GM12875 (cell line): ENCODE measurements at regions not wholly inside any gene's neighbourhood (a gene's known extent, or its start where the extent isn't known, plus 50 kb on each side); places are given as distances from the start of the nearest gene placed in this dataset.
"Not testable (repeated sequence)": the region's sequence is repeated elsewhere in the genome, so short reads cannot be mapped to it uniquely, and the experiment has no call there.

Experiments
- H3K4me3 ChIP-seq: one replicate; pipeline ENCODE4 v1.5.1; 2011; ENCODE audit warnings: low read depth, low read length, control low read depth
- TF ChIP-seq, protein P1 (sequence below): IDR thresholded peaks from 2 replicates; pipeline ENCODE4 v1.5.1; 2011; ENCODE audit warnings: low read depth, mild to moderate bottlenecking, control low read depth, inconsistent platforms, low read length, moderate library complexity, borderline replicate concordance; ENCODE audit not compliant: insufficient read depth

GRCh38 chr14:105627701-105628100 lies 101.3 kb downstream of the TMEM121 start:
- H3K4me3 ChIP-seq, result no peak overlapping the region
- TF ChIP-seq, protein P1, sequence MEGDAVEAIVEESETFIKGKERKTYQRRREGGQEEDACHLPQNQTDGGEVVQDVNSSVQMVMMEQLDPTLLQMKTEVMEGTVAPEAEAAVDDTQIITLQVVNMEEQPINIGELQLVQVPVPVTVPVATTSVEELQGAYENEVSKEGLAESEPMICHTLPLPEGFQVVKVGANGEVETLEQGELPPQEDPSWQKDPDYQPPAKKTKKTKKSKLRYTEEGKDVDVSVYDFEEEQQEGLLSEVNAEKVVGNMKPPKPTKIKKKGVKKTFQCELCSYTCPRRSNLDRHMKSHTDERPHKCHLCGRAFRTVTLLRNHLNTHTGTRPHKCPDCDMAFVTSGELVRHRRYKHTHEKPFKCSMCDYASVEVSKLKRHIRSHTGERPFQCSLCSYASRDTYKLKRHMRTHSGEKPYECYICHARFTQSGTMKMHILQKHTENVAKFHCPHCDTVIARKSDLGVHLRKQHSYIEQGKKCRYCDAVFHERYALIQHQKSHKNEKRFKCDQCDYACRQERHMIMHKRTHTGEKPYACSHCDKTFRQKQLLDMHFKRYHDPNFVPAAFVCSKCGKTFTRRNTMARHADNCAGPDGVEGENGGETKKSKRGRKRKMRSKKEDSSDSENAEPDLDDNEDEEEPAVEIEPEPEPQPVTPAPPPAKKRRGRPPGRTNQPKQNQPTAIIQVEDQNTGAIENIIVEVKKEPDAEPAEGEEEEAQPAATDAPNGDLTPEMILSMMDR, result no peak

- not testable (repeated sequence) for H3K4me3 ChIP-seq
Observed at GRCh38 chr14:105628126-105628525, 101.7 kb downstream of the TMEM121 start.

DNA sequence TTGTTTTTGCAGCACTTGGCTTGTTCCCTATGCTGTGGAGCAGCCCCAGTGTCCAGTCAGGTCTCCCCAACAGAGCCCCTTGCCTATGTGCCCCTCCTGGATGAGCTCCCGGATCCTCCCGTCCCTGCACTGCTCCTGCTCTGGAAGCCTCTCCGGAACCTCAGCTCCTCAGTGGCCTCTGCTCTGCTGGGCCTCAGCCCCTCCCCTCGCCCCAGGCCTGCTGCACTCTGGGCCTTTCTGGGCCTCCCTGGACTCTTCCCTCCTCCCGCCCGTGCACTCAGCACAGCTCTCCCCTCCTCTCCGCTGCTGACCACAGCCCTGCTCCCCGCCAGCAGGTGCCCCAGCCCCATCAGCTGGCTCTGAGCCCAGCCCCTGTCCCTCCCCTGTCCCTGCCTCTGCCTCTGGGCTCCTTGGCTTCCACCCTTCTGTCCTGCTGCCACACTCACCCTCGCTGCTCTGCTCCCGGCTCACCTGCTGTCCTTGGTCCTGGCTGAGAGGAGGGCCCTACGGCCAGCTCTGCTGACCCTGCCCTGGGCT lies 102.2 kb downstream of the TMEM121 start:
- not testable (repeated sequence) for H3K4me3 ChIP-seq

- not testable (repeated sequence) for H3K4me3 ChIP-seq
Observed at GRCh38 chr14:105629091-105629885, 102.9 kb downstream of the TMEM121 start.

DNA sequence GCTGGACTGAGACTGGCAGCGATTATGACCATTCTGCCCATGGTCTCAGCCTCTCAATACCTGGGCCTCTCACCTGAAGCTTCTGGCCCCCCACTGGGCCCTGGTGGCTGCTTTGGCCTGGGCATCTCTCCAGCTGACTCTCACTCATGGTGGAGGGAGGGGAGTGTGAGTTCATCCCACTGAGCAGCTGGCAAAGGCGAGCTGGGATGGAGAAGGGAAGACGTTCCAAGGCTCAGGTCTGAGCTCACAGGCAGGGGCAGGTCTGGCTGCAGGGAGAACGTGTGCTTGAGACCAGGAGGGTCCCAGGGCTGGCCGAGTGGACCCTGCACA lies 103.5 kb downstream of the TMEM121 start:
- TF ChIP-seq, protein P1, result no peak
- H3K4me3 ChIP-seq, result no peak overlapping the region

GRCh38 chr14:105630293-105630934 lies 104.0 kb downstream of the TMEM121 start:
- not testable (repeated sequence) for H3K4me3 ChIP-seq

DNA sequence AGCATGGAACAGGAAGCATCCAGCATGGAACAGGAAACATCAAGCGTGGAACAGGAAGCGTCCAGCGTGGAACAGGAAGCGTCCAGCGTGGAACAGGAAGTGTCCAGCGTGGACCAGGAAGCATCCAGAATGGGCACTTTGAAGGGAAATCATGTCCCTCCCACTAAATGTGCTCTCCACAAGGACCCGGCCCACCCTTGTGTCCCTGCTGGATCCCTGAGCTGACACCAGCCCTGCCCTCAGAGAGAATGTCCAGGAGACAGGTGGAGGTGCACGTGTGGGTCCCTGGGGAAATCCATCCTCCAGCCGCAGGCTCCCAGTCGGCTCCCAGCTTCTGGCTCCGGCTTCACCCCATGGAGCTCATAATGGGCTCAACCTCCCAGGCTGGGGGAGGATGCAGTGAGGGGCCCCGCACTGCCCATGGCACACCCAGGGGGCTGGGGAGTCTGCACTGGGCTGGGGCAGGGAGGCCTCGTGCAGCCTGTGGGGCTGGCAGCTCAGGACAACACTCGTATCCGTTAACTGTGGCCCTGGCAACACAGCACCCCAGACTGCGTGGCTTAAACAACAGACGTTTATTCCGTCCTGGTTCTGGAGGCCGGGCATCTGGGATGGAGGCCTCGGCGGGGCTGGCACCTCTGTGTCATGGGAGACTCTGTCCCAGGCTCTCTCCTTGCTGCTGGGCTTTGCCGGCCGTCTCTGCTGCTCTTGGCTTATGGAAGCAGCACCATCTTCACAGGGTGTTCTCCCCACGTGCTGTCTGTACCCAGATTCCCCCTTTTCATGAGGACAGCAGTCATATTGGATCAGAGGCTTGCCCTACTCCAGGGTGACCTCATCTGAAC lies 104.8 kb downstream of the TMEM121 start:
- not testable (repeated sequence) for H3K4me3 ChIP-seq

DNA sequence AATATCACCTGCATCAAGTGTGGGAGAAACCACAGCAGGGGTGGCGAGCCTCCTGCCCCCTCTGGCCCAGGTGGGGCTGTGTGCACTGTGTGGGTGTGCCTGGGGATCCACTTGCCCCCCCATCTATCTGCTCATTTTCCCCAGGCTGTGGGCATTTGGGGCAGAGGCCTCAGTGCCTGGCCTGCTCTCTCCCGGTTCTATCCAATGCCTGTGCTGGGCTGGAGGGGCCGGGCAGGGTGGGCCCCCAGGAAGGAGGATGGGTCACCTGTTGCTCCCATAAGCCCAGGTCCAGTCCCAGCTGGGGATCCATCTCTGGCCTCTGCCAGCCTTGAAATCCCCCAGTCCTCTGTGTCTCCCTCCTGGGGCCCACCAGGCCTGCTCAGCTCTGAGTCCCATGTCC lies 105.6 kb downstream of the TMEM121 start:
- TF ChIP-seq, protein P1, result no peak
- H3K4me3 ChIP-seq, result no peak overlapping the region

DNA sequence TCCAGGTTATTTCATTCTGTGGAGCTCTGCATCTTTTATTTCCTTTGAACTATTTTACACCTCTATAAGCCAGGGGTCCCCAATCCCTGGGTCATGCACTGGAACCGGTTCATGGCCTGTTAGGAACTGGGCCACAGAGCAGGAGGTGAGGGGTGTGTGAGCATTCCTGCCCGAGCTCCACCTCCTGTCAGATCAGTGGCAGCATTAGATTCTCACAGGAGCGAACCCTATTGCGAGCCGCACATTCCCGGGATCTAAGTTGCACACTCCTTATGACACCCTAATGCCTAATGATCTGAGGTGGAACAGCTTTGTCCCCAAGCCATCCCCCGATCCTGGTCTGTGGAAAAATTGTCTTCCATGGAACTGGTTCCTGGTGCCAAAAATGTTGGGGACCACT lies 107.2 kb downstream of the TMEM121 start:
- H3K4me3 ChIP-seq, result not testable (repeated sequence)

GRCh38 chr14:105635560-105635959 lies 109.2 kb downstream of the TMEM121 start:
- TF ChIP-seq, protein P1, result no peak
- H3K4me3 ChIP-seq, result no peak overlapping the region

- H3K4me3 ChIP-seq, result not testable (repeated sequence)
Observed at GRCh38 chr14:105636021-105636420, 109.6 kb downstream of the TMEM121 start.
